Calu3 (cell line): ENCODE measurements at regions not wholly inside any gene's neighbourhood (a gene's known extent, or its start where the extent isn't known, plus 50 kb on each side); places are given as distances from the start of the nearest gene placed in this dataset.
"Not testable (repeated sequence)": the region's sequence is repeated elsewhere in the genome, so short reads cannot be mapped to it uniquely, and the experiment has no call there.

Experiments
- BruUV-seq: library from RNA; stranded (reverse); fragments of 400-500 nt; replicated peaks from 2 replicates; lab custom pipeline; 2021; lab: Mats Ljungman, UMichigan
- CTCF ChIA-PET: fragments of 300-600 bp; sonication (Branson Sonifier 250); formaldehyde crosslinking; loops from one replicate; lab custom pipeline; 2022; ENCODE audit warnings: antibody characterized with exemption; lab: Charles Lee
- DNase-seq: peaks from one replicate; pipeline ENCODE4 v3.0.0; 2022
- H3K27ac Mint-ChIP-seq: one replicate; pipeline ENCODE4 v1.8.0; 2022; ENCODE audit warnings: mixed read lengths; ENCODE audit not compliant: unreplicated experiment
- H3K27me3 Mint-ChIP-seq: one replicate; pipeline ENCODE4 v1.8.0; 2022; ENCODE audit warnings: mixed read lengths; ENCODE audit not compliant: unreplicated experiment
- H3K36me3 Mint-ChIP-seq: one replicate; pipeline ENCODE4 v1.8.0; 2022; ENCODE audit warnings: mild to moderate bottlenecking, moderate library complexity, mixed read lengths; ENCODE audit not compliant: insufficient read depth, unreplicated experiment
- H3K4me1 Mint-ChIP-seq: one replicate; pipeline ENCODE4 v1.8.0; 2022; ENCODE audit warnings: mild to moderate bottlenecking, low read depth, mixed read lengths; ENCODE audit not compliant: unreplicated experiment
- H3K4me3 Mint-ChIP-seq: one replicate; pipeline ENCODE4 v1.8.0; 2022; ENCODE audit warnings: mild to moderate bottlenecking, low read depth, moderate library complexity, mixed read lengths; ENCODE audit not compliant: unreplicated experiment
- H3K9me3 Mint-ChIP-seq: one replicate; pipeline ENCODE4 v1.8.0; 2022; ENCODE audit warnings: low read depth, mixed read lengths; ENCODE audit not compliant: unreplicated experiment
- CTCF ChIP-seq: fragments of 200-600 bp; IDR thresholded peaks from one replicate; pipeline ENCODE4 v1.8.0; 2022; ENCODE audit warnings: antibody characterized with exemption; ENCODE audit not compliant: unreplicated experiment
- intact Hi-C: fragments of 100-400 bp; cut with micrococcal nuclease; formaldehyde crosslinking; loops from one replicate; pipeline ENCODE4 v1.10.0; 2022; ENCODE audit not compliant: unreplicated experiment

GRCh38 chr12:42030588-42030987, 114.1 kb downstream of the GXYLT1 start:
- CTCF ChIA-PET, result interaction anchor here (0.6 kb wide), 1 partner anchor 291 kb away, joined by 3 read pairs; no protein-coding TSS in a partner anchor
- intact Hi-C loops, result no loop called here
- Mint-ChIP-seq H3K9me3 (no peaks in the 10 kb centered on the region), H3K27ac (no peak overlapping the region), H3K4me3 (no peak overlapping the region), H3K27me3 (no peaks in the 10 kb centered on the region), H3K36me3 (no peaks in the 10 kb centered on the region), H3K4me1 (no peaks in the 10 kb centered on the region)
- no TSS peak for BruUV-seq
- TF ChIP-seq CTCF, result no peak
- no peak for DNase-seq

- BruUV-seq, result no TSS peak
- intact Hi-C loops, result no loop called here
Measured at GRCh38 chr12:42027546-42027945, 117.1 kb downstream of the GXYLT1 start.

GRCh38 chr12:42024495-42024830, 120.2 kb downstream of the GXYLT1 start:
- intact Hi-C loops, result loop anchor here (1.0 to 2.0 kb wide), 3 partner anchors 510 to 1078 kb away; no protein-coding TSS in a partner anchor
- Mint-ChIP-seq H3K36me3 (no peaks in the 10 kb centered on the region), H3K27me3 (no peaks in the 10 kb centered on the region), H3K27ac (no peak overlapping the region), H3K4me3 (peak overlapping the region; percentile 64), H3K4me1 (no peaks in the 10 kb centered on the region), H3K9me3 (no peaks in the 10 kb centered on the region)
- TF ChIP-seq CTCF, result no peak
- no peak for DNase-seq
- CTCF ChIA-PET, result interaction anchor here (0.6 to 1.1 kb wide), 4 partner anchors 636 to 1078 kb away, joined by 3 to 6 read pairs (median 4); no protein-coding TSS in a partner anchor
- BruUV-seq, result no TSS peak

More at GRCh38 chr12:42027546-42027945, 117.1 kb downstream of the GXYLT1 start:
- Mint-ChIP-seq H3K4me3 (no peak overlapping the region), H3K27ac (no peak overlapping the region), H3K36me3 (no peaks in the 10 kb centered on the region), H3K4me1 (no peaks in the 10 kb centered on the region), H3K9me3 (no peaks in the 10 kb centered on the region), H3K27me3 (no peaks in the 10 kb centered on the region)
- CTCF ChIA-PET, result no interaction called here
- TF ChIP-seq CTCF, result no peak
- DNase-seq, result no peak

- DNase-seq, result peak; percentile 68
- no peaks in the 10 kb centered on the region for H3K36me3 Mint-ChIP-seq
- peak overlapping the region; percentile 64 for H3K4me3 Mint-ChIP-seq
- intact Hi-C loops, result loop anchor here (1.0 to 2.0 kb wide), 3 partner anchors 510 to 1077 kb away; no protein-coding TSS in a partner anchor
- CTCF ChIA-PET, result interaction anchor here (0.6 to 1.1 kb wide), 7 partner anchors 32 to 1078 kb away, joined by 3 to 7 read pairs (median 3); no protein-coding TSS in a partner anchor
- BruUV-seq, result no TSS peak
- H3K9me3 Mint-ChIP-seq, result no peaks in the 10 kb centered on the region
- no peaks in the 10 kb centered on the region for H3K27me3 Mint-ChIP-seq
- H3K27ac Mint-ChIP-seq, result peak overlapping the region; percentile 31
- no peaks in the 10 kb centered on the region for H3K4me1 Mint-ChIP-seq
- peak; percentile 71 for TF ChIP-seq CTCF
Measured at GRCh38 chr12:42023733-42024494, 120.8 kb downstream of the GXYLT1 start.

- H3K27me3 Mint-ChIP-seq, H3K9me3 Mint-ChIP-seq, DNase-seq, H3K4me1 Mint-ChIP-seq, intact Hi-C loops, H3K4me3 Mint-ChIP-seq, CTCF ChIA-PET, BruUV-seq, H3K36me3 Mint-ChIP-seq, H3K27ac Mint-ChIP-seq: not testable (repeated sequence)
Measured at GRCh38 chr12:42021937-42022336, 122.7 kb downstream of the GXYLT1 start.
